ENCODE measurements at regions not wholly inside any gene's neighbourhood (a gene's known extent, or its start where the extent isn't known, plus 50 kb on each side); places are given as distances from the start of the nearest gene placed in this dataset.

DNA sequence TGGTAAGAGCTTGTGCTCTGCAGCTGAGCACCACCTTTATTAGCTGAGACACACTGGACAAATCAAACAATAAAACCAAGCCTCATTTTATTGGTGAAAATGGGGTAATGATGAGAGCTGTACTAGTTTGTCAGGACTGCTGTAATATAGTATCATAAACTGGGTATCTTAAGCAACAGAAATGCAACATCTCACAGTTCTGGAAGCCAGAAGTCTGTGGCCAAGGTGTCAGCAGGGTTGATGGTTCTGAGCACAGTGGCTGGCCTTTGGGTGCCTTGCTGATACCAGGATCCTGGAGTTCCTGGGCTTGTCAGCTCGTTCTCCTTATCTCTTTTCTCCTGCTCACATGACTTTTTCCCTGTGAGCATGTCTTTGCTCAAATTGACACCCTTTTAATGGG, 513.1 kb downstream of the IRX1 start:
- in situ Hi-C loops (cut with HindIII; ENCODE audit: low pct_ligation_motif_present, low pct_unique_long_range_greater_than_20kb, low sequenced_read_pairs), result no loop called here
- DNase-seq, result no peak

DNA sequence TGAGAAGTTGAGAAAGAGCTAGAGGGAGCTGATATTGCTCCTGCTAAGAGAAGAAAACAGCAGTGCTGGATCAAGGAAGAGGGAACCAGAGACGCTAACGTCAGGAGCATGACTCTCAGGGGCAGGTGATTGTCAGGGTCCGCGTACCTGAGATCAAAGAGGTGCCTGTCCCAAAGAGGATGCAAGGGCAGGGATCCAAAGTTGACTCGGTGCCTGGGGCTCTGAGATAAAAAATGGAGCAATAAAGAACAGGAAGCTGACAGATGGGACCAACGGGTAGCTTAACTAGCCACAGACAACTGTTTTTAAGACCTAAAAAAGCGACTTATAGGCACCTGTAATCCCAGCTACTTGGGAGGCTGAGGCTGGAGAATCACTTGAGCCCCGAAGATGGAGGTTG, 517.8 kb downstream of the IRX1 start:
- DNase-seq, result no peak

DNA sequence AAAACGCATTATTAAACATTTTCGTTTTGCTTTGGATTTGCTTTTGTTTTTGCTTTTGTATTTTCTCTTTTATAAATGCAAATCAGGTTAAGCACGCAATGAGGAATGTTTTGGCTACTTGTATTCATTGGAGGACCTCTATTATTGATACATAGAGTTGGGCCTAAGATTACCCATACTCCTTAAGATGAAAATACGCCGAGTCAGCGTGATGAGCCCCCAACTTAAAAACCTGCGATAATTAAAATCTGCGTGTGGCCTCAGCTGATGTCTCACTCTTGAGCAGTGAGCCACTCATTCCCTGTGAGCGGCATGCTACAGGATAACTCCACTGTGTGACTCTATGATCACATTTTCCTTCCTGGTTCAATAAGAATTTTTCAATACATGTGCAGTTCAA, 518.3 kb downstream of the IRX1 start:
- DNase-seq, result no peak
- in situ Hi-C loops (cut with HindIII; ENCODE audit: low pct_ligation_motif_present, low pct_unique_long_range_greater_than_20kb, low sequenced_read_pairs), result no loop called here

More for the DNA sequence above, 517.8 kb downstream of the IRX1 start:
- in situ Hi-C loops (cut with HindIII; ENCODE audit: low pct_ligation_motif_present, low pct_unique_long_range_greater_than_20kb, low sequenced_read_pairs), result no loop called here

DNA sequence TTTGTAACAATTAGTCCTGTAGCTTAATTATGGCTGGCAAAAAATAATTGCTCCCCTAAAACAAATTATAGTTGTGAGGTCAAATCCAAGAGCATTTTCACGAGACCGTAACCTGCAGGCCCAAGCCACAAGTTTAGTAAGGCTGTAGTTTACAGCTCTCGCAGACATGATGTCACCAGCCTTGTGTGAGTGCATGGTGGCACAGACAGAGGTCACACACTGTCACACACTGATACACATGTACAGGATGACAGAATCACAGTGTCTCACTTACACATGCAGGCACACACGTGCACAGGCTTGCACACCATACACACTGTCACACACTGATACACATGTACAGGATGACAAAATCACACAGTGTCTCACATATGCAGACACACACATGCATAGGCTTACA, 518.8 kb downstream of the IRX1 start:
- in situ Hi-C loops (cut with HindIII; ENCODE audit: low pct_ligation_motif_present, low pct_unique_long_range_greater_than_20kb, low sequenced_read_pairs), result no loop called here
- DNase-seq, result no peak

DNA sequence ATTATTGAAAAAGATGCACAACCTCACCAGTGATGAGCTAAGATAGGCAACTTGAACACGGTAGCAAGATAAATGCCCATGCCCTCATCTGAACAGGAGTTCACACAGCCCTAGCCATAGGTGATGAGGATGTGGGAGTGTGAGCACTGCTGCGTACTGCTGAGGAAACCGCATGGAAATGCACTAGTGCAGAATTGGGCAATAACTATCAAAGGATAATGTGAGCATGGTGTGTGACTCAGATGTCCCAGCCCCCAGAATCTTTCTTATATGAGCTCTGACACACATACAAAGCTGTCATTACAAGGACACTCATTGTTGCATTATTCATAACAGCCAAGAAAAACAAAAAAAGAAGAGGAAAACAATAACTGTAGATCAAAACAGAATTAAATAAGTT, 521.2 kb downstream of the IRX1 start:
- no peak for DNase-seq
- in situ Hi-C loops (cut with HindIII; ENCODE audit: low pct_ligation_motif_present, low pct_unique_long_range_greater_than_20kb, low sequenced_read_pairs), result no loop called here

DNA sequence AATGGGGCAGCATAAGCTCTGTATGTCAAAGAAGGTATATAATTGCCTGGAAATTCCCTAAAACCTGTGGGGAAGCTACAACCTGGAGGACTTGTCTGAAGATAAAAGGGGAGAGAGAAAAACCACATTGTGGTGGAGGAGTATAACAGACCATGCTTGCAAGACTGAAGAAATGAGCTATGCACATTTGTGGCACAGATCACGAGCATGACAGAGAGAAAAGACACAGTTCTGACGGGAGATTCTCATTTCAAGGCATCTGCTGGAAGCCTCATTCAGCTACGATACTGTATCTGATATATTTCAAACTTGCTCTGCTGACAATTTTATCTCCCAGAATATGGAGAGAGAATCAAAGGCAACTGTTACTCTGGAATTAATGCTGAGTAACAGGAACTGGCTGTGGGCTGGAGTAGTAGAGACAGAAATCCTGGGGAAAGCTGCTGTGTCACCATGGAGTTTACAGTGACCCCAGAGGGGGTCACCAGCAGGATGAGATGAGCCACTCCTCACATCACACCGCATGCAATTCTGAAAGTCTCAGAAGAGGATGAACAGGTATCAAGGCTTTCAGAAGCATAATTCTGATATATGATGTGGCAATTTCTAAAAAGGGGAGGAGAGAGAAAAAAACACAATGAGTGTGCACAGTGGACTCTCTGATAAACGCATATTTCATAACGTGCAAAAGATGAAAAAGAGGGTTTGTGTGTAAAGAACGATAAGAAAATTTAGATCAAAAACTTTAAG, 528.8 kb downstream of the IRX1 start:
- no peak for DNase-seq
- in situ Hi-C loops (cut with HindIII; ENCODE audit: low pct_ligation_motif_present, low pct_unique_long_range_greater_than_20kb, low sequenced_read_pairs), result no loop called here

DNA sequence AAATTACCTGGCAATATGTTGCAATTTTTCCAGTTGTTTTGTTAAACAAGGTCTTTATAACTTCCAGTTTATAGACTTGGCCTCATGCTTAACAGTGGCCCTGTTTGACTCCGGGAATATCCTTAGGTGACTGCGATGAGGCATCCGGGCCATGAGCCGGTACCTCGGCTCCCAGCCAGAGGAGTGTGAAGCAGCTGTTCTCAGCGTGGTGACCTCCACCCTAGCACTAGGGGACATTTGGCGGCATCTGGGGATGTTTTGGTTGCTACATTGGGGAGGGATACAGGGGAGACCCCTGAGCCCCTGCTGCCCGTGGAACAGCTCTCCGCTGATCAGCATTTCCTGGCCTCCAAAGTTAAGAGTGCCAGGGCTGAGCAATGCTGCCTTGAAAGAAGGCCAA, 533.4 kb downstream of the IRX1 start:
- in situ Hi-C loops (cut with HindIII; ENCODE audit: low pct_ligation_motif_present, low pct_unique_long_range_greater_than_20kb, low sequenced_read_pairs), result no loop called here
- DNase-seq, result no peak

DNA sequence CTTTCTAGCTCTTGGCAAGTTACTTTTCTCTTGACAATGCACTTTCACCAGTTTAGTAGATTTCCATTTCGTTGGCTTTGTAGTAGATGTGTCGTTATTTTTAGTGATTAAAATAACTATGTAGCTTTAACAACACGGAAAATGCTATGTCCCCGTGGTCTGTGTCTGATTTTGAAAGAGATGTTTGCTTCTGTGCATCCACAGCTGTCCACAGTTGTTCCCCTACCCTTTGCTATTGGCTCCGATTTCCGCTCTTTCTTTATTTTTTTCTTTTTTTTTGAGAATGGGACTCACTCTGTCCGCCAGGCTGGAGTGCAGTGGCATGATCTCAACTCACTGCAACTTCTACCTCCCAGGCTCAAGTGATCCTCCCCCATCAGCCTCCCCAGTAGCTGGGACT, 533.9 kb downstream of the IRX1 start:
- in situ Hi-C loops (cut with HindIII; ENCODE audit: low pct_ligation_motif_present, low pct_unique_long_range_greater_than_20kb, low sequenced_read_pairs), result no loop called here
- DNase-seq, result no peak

DNA sequence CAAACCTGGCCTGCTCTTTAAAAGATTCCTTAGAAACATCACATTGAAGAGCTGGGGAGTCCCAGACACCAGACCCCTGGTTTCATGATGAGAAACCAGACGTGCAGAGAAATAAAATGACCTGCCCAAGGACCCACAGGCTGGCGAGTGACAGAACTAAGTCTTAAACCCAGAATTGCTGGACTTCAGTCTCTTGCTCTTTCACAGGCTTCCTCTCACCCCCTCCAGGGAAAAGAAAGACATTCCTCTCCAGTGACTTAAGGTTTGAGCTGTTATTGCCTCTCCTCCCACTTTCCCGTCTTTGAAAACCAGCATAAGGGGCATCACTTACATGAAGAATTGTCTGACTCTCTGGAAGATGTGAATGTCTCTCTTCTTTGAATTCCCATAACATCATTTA, 535.2 kb downstream of the IRX1 start:
- in situ Hi-C loops (cut with HindIII; ENCODE audit: low pct_ligation_motif_present, low pct_unique_long_range_greater_than_20kb, low sequenced_read_pairs), result no loop called here
- no peak for DNase-seq

DNA sequence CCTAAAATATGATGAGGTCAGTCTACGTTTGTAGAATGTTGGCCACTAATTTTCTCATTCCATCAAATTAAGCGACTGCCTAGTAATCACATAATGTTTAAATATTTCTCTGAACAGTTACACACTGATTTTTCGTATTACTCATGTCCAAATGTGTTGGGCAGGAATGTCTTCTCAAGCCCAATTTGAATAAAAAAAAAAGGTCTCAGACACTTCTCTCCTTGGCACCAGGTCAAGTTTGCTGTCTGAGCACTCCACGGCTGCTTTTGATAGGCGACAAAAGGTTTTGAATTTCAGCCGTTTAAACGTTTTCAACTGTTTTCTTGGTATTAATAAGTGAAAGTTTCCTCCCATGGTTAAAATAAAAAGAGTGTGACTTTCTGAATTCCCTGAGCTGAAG, 542.1 kb downstream of the IRX1 start:
- no peak for DNase-seq
- in situ Hi-C loops (cut with HindIII; ENCODE audit: low pct_ligation_motif_present, low pct_unique_long_range_greater_than_20kb, low sequenced_read_pairs), result no loop called here

DNA sequence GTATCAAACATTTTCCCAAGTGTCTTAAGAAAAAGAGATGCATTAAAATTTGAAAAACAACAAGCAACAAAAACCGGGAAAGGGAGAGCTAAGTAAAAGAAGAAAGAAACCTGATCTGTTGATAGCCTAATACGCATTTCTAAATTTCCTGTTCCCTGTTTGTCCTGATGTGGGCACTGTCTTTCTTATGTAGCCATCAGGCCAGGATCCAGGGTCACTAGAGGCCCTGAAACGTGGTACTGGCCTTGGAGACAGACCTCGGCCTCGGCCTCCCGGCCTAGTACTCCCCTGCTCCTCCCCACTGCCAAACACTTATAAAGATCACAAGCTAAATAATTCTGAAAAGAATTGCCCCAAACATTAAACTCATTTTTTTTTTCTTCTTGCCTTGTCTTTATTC, 547.2 kb downstream of the IRX1 start:
- in situ Hi-C loops (cut with HindIII; ENCODE audit: low pct_ligation_motif_present, low pct_unique_long_range_greater_than_20kb, low sequenced_read_pairs), result no loop called here
- DNase-seq, result no peak

DNA sequence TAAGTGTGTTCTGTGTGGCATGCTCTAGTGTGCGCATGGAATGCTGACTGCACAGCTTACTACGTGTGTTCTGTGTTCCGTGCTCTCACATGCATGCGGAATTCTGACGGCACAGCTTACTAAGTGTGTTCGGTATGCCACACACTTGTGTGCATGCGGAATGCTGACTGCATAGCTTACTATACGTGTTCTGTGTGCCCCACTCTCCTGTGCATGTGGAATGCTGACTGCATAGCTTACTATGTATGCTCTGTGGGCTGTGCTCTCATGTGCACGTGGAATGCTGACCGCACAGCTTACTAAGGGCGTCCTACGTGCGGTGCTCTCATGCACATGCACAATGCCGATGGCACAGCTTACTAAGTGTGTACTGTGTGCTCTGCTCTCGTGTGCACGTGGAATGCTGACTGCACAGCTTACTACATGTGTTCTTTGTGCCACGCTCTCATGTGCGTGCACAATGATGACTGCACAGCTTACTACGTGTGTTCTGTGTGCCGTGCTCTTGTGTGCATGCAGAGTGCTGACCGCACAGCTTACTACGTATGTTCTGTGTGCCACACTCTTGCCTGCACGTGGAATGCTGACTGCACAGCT, 548.9 kb downstream of the IRX1 start:
- no peak for DNase-seq
- in situ Hi-C loops (cut with HindIII; ENCODE audit: low pct_ligation_motif_present, low pct_unique_long_range_greater_than_20kb, low sequenced_read_pairs), result no loop called here

DNA sequence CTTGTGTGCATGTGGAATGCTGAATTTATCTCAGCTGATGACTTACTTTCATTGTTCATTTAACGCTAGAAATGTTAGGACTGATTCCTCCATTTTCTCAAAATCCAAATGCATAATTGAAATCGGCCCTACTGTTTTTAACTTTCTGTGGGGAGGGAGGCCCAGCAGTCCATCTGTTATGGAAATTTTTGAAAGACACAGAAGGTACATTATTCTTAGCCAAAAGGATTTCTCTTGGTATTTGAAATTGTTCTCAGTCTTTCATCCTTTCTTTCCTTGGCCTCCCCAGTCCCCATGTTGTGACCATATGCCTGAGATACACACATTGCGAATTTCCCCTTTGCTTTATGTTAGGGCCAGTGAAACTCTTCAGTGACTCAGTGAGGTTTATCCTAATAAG, 549.9 kb downstream of the IRX1 start:
- in situ Hi-C loops (cut with HindIII; ENCODE audit: low pct_ligation_motif_present, low pct_unique_long_range_greater_than_20kb, low sequenced_read_pairs), result no loop called here
- DNase-seq, result no peak

DNA sequence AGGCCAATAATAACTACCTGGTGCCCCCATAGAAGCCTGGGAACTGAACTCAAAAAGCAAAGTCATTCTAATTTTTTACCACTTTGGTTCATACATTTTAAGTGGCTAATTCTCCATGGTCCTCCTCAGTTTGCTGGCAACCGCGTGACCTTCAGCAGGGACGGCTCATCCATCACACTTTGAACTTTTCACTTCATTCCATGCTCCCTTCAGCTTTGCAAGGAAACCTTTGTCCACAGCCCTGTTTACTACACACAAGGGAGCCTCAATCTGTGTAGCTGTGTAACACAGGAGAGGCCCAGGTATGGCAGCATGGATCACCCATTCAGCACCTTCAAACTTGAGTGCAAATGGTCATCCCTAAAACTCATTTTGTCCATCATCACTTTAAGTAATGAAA, 552.4 kb downstream of the IRX1 start:
- in situ Hi-C loops (cut with HindIII; ENCODE audit: low pct_ligation_motif_present, low pct_unique_long_range_greater_than_20kb, low sequenced_read_pairs), result no loop called here
- DNase-seq, result no peak

DNA sequence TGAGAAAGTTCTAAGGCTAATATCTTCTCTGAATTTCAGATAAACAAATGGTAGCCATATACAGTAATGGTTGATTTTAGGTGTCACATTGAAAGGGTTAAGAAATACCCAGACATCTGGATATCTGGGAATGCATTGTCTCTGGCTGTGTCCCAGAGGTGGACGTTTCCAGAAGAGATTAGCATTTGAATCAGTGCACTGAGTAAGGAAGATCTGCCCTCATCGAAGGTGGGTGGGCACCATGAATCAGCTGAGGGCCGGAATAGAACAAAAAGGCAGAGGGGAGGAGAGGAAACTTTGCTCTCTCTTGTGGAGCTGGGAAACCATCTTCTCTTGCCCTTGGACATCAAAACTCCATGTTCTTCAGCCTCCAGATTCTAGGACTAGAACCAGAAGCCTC, 554.4 kb downstream of the IRX1 start:
- DNase-seq, result no peak
- in situ Hi-C loops (cut with HindIII; ENCODE audit: low pct_ligation_motif_present, low pct_unique_long_range_greater_than_20kb, low sequenced_read_pairs), result no loop called here

DNA sequence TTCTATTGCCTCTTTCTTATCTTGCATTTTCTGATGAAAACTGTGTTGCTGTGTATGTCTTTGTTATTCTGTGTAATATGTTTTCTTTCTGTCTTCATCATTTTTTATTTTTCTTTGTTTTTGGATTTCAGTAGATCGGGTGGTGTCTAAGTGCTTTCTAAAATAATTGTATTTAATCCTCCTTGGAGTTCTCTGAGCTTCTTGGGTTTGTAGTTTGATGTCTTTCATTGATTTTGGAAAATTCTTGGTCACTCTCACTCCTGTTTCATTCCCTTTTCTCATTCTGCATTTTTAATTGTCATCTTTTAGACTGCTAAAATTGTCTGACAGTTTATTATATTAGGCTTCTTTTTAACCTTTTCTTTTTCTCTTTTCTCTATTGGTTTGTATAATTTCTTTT, 560.5 kb downstream of the IRX1 start:
- no peak for DNase-seq
- in situ Hi-C loops (cut with HindIII; ENCODE audit: low pct_ligation_motif_present, low pct_unique_long_range_greater_than_20kb, low sequenced_read_pairs), result no loop called here

DNA sequence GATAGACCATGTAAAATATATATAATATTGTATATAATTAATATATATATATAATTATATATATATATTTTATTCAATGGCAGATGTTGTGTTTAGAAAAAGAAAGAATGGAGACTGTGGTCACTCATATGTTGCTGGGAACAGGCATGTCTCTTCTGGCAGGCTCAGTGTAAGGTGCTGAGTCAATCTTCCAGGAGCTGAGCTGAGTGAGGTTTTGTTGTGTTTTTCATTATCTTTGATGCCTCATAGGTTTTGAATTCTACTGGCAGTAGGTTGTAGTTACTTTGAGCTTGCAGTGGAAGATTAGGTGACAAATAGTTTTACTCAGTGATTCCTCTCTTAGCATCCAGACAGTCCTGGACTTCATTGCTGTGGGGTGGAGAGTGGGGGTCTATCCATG, 561.3 kb downstream of the IRX1 start:
- in situ Hi-C loops (cut with HindIII; ENCODE audit: low pct_ligation_motif_present, low pct_unique_long_range_greater_than_20kb, low sequenced_read_pairs), result no loop called here

DNA sequence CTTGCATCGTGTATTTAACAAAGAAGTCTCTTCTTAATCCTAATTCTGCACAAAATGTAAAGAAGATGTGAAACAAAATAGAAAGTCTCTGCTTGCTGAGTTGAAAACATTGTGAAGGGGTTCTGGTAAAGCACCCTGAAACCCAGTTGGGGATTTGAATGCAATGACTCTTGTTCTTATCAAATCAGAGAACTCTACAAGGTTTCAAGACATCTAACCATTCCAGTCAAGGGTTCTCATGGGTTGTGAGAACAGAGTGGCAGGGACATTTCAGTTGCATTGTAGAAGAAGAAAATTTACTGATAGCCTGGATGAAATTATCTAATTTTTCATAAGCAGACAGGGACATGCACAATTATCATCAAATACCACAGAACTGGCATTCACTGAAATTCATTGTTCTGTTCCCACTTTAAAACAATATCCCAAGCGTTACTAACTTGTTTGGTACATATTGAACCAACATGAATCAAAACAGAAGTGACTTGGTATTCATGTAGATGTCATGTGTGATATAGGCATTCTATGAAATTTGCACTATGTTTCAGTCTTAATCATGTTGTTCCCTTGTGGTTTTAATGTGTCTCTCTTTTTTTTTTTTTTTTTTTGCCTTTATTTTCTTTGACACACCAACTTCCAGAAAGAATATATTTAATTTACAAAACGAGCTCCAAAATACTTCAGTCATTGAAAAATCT, 563.3 kb downstream of the IRX1 start:
- DNase-seq, result no peak

More for the DNA sequence above, 561.3 kb downstream of the IRX1 start:
- no peak for DNase-seq

DNA sequence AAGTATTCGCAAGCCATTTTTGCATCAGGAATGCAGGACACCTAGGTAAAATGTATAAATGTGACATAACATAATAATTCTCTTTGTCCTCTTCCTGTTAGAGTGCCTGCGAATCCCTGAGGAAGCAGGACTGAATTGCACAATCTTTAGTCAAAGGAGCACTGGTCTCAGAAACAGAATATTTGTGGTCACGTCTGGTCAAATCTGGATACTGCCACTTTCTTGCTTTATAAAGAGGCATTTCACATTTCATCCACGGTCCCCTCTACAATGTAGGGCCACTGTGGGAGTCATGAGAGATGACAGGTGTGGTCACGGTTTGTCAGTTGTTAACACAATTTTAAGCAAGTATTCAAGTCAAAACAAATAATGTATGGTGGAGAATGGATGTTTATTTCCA, 564.0 kb downstream of the IRX1 start:
- in situ Hi-C loops (cut with HindIII; ENCODE audit: low pct_ligation_motif_present, low pct_unique_long_range_greater_than_20kb, low sequenced_read_pairs), result no loop called here

More for the DNA sequence above, 563.3 kb downstream of the IRX1 start:
- in situ Hi-C loops (cut with HindIII; ENCODE audit: low pct_ligation_motif_present, low pct_unique_long_range_greater_than_20kb, low sequenced_read_pairs), result no loop called here

DNA sequence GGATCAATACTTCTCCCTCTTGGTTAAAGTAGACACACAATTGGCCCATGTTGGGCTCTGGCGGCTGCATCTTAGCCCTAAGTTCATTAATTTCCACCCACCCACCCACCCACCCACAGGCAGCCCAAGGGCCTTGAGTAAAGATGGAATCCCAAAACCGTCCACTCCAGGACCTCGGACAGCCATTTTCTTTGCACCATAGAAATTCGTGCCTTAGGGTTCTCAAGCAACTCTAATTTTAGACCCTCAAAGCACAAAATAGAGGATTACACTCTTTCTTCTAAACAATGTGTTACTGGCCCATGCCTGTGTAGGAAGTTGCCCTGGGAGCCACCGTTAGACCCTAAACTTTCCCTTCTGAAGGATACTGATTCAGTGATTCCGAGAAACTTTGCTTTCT, 568.5 kb downstream of the IRX1 start:
- in situ Hi-C loops (cut with HindIII; ENCODE audit: low pct_ligation_motif_present, low pct_unique_long_range_greater_than_20kb, low sequenced_read_pairs), result no loop called here
- DNase-seq, result no peak

More for the DNA sequence above, 564.0 kb downstream of the IRX1 start:
- no peak for DNase-seq
